ENCODE measurements at regions not wholly inside any gene's neighbourhood (a gene's known extent, or its start where the extent isn't known, plus 50 kb on each side); places are given as distances from the start of the nearest gene placed in this dataset.

DNA sequence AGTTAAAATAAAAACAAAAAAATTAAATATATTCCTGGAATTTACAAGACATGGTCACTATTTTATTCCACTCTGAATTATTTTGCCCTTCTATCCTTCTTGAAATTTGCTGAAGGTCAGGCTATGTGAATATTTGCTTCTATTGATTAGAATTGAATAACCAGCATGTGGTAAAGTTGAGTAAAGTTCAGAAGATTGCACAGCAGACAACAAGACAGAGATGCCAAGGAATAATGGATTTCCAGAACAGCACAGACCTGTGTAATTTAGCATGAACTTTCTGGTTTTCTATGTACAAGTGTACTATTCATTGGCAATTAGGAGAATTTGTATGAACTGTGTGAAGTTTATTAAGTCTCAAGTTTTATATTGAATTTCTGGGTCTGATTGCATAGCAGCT is 352.4 kb downstream of the TBC1D32 start:
- no peaks in the 10 kb centered on the region for H3K4me1 ChIP-seq (ENCODE audit: control insufficient read depth, insufficient read depth, low read length)
- no peak overlapping the region for H2BK5ac ChIP-seq (ENCODE audit: low read depth, low read length, poor library complexity, severe bottlenecking)
- H3K18ac ChIP-seq (ENCODE audit: low read depth, low read length) = no peak overlapping the region
- no peak overlapping the region for H2BK15ac ChIP-seq (ENCODE audit: low read depth, low read length)
- no peak overlapping the region for H2AK5ac ChIP-seq (ENCODE audit: low read depth, low read length)
- H4K91ac ChIP-seq (ENCODE audit: insufficient read depth, low read depth, low read length) = no peak overlapping the region
- no peak overlapping the region for H4K8ac ChIP-seq (ENCODE audit: low read depth in 2 of 2, low read length in 2 of 2)
- no peak overlapping the region for H3K4me2 ChIP-seq (ENCODE audit: low read depth, low read length)
- DNase-seq (no peak), ATAC-seq (ENCODE audit: low read depth) (no peak)
- H2AFZ ChIP-seq (replicated peaks; ENCODE audit: low read length, poor library complexity) = no peak overlapping the region
- H2AK9ac ChIP-seq (replicated peaks; ENCODE audit: low read depth, low read length, poor library complexity) = no peak overlapping the region
- no peaks in the 10 kb centered on the region for H4K20me1 ChIP-seq (ENCODE audit: insufficient read depth, low read length)
- ChIA-PET CTCF (no interaction called here), POLR2A (ENCODE audit: unreplicated experiment) (no interaction called here)
- no peaks in the 10 kb centered on the region for H3K9me3 ChIP-seq (ENCODE audit: control insufficient read depth, insufficient read depth, low read length)
- no peak overlapping the region for H3K27ac ChIP-seq (ENCODE audit: insufficient read depth, low read length)
- H3K9me1 ChIP-seq (ENCODE audit: insufficient read depth, low read length) = no peaks in the 10 kb centered on the region
- H3K56ac ChIP-seq (ENCODE audit: extremely low read depth, insufficient read depth, low read length) = no peak overlapping the region
- H3K23ac ChIP-seq (ENCODE audit: low read depth, low read length) = no peak overlapping the region
- no peak overlapping the region for H3K4me3 ChIP-seq (ENCODE audit: insufficient read depth, low read depth, low read length)
- H2BK120ac ChIP-seq (ENCODE audit: low read depth, low read length) = no peak overlapping the region
- intact Hi-C loops (cut with micrococcal nuclease) (no loop called here), in situ Hi-C loops (cut with MboI; ENCODE audit: low sequenced_read_pairs) (no loop called here), dilution Hi-C loops (cut with HindIII; ENCODE audit: low sequenced_read_pairs, unreplicated experiment) (no loop called here)
- no peak for TF ChIP-seq NFE2L2 (IDR thresholded peaks at IDR 0.05; ENCODE audit: low read depth, low read length)
- no peak for TF ChIP-seq SMC3 (IDR thresholded peaks at IDR 0.05; ENCODE audit: low read depth, low read length)
- TF ChIP-seq, protein P1, sequence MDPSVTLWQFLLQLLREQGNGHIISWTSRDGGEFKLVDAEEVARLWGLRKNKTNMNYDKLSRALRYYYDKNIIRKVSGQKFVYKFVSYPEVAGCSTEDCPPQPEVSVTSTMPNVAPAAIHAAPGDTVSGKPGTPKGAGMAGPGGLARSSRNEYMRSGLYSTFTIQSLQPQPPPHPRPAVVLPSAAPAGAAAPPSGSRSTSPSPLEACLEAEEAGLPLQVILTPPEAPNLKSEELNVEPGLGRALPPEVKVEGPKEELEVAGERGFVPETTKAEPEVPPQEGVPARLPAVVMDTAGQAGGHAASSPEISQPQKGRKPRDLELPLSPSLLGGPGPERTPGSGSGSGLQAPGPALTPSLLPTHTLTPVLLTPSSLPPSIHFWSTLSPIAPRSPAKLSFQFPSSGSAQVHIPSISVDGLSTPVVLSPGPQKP (IDR thresholded peaks at IDR 0.05; ENCODE audit: borderline replicate concordance, low read depth, low read length) = no peak
- no peak for TF ChIP-seq CHD1 (IDR thresholded peaks at IDR 0.05; ENCODE audit: low read depth, low read length)
- TF ChIP-seq MAFK (IDR thresholded peaks at IDR 0.05; ENCODE audit: low read depth, low read length) = no peak
- no peak for TF ChIP-seq MAZ (IDR thresholded peaks at IDR 0.05; ENCODE audit: borderline replicate concordance, low read depth, low read length)
- TF ChIP-seq FOS (IDR thresholded peaks at IDR 0.05; ENCODE audit: low read depth, low read length) = no peak
- no peak for TF ChIP-seq CEBPB (IDR thresholded peaks at IDR 0.05; ENCODE audit: low read depth, low read length)
- TF ChIP-seq BHLHE40 (IDR thresholded peaks at IDR 0.05; ENCODE audit: low read depth, low read length) = no peak
- no peak for TF ChIP-seq POLR2A (IDR thresholded peaks at IDR 0.05; ENCODE audit: low read depth, low read length)
- no peak for TF ChIP-seq RFX5 (IDR thresholded peaks at IDR 0.05; ENCODE audit: low read depth, low read length)
- TF ChIP-seq, protein P2, sequence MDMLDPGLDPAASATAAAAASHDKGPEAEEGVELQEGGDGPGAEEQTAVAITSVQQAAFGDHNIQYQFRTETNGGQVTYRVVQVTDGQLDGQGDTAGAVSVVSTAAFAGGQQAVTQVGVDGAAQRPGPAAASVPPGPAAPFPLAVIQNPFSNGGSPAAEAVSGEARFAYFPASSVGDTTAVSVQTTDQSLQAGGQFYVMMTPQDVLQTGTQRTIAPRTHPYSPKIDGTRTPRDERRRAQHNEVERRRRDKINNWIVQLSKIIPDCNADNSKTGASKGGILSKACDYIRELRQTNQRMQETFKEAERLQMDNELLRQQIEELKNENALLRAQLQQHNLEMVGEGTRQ (IDR thresholded peaks at IDR 0.05; ENCODE audit: low read depth, low read length) = no peak
- no peak for TF ChIP-seq MXI1 (IDR thresholded peaks at IDR 0.05; ENCODE audit: borderline replicate concordance, low read depth, low read length)
- BruUV-seq (replicated peaks) = no TSS peak
- no peak overlapping the region for H3K14ac ChIP-seq (replicated peaks; ENCODE audit: low read depth, low read length)
- H3K79me1 ChIP-seq (ENCODE audit: low read depth in 1 of 2, low read length in 2 of 2) = no peaks in the 10 kb centered on the region
- H3K9ac ChIP-seq (ENCODE audit: low read depth, low read length) = no peak overlapping the region
- no peak overlapping the region for H2BK20ac ChIP-seq (ENCODE audit: low read depth, low read length)
- H4K5ac ChIP-seq (ENCODE audit: low read depth, low read length) = no peak overlapping the region
- H3K4ac ChIP-seq (ENCODE audit: low read depth, low read length) = no peak overlapping the region
- no peaks in the 10 kb centered on the region for H3K36me3 ChIP-seq (ENCODE audit: control insufficient read depth, insufficient read depth, low read length)
- no peaks in the 10 kb centered on the region for H3K27me3 ChIP-seq (ENCODE audit: control insufficient read depth, insufficient read depth, low read length)

Measured in IMR-90 (cell line).